Hematopoietic multipotent progenitor cell treated with erythropoietin and hydrocortisone succinate and interleukin-3 and kit ligand, for 6 days (in vitro differentiated cells): ENCODE measurements at regions not wholly inside any gene's neighbourhood (a gene's known extent, or its start where the extent isn't known, plus 50 kb on each side); places are given as distances from the start of the nearest gene placed in this dataset.

Experiments
- DNase-seq: peaks from one replicate; pipeline ENCODE4 v3.0.0-alpha.2; 2015

DNA sequence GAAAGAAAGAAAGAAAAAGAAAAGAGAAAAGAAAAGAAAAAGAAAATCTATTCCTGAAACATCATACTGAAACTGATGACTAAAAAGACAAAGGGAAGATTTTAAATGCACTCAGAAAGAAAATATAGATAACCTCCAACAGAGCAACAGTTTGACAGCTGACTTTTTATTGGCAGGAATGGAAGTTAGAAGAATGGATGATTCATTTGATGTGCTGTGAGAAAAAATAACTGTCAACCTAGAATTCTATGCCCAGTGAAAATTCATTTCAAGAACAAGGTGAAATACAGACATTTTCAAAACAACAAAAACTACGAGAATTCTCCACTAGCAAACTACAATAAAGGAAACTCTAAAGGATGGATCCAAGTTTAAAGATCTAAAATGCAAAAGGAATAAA lies 50.5 kb upstream of the HSPA12A start:
- no peak for DNase-seq

DNA sequence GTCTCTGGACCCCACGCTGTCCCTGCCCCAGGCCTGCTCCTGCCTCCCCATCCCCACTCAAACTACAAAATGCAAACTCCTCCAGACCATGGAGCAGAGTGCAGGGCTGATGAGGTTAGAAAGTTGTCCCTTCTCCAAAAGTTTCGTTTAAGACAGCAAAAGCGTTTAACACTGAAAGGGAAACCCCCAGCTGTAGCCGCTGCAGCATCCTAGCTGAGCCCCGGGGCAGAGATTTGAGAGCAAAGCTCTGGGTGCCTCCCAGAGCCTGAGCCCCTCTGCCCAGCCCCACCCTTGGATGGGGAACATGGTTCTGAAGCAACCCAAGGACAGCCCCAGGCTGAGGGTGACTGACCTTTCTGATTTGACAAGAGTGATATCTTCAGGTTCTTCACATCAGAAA lies 52.8 kb upstream of the ENO4 start:
- no peak for DNase-seq

DNA sequence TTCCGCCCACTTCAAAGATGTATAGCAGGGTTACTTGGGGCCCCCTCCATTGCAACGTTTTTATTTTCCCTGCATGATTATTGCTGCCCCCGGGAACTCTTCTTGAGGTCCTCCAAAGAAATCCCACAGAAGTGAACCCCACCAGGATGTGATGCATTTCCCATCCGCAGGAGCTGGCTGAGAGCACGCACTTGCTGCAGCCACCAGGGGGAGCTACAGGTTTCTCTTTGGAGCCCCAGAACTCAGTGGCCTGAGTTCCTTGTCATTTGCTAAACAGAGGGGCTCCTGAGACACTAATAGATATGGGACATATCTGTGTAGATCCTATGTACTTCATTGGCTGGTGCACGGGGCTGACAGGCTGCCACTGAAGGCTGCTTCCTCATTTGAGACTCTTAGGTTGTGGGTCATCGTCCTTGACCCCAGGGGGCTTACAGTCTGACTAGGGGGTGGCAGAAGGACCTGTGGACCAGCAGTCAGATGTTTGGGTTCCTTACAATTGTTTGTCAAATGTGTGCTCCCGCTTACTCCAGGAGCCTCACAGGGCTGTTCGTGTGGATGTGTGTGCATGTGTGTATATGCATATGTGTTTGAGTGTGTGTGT lies 52.3 kb upstream of the ENO4 start:
- peak; percentile 85 for DNase-seq

DNA sequence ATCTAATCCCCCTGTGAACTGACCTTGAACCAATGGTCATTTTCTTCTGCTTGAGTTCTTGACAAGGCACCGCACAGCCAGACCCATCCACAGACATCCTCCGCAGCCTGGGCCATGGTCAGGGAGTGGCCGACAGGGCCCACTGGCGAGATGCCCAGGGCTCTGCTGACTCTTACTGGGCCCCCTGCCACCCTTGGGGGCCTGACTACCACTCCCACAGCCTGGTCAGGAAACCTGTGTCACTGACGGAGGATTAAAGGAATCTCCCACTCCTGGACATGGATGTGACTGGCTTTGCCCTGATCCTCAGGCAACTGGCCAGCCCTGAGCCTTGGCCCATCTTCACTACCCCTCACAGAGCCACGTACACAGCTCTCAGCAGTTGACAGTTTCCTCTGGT lies 50.4 kb upstream of the ENO4 start:
- no peak for DNase-seq
